Activated CD8-positive, alpha-beta T cell treated with anti-CD3 and anti-CD28 coated beads, Interleukin-2, amount 10 ng/mL, durations not matched to agents 7 days and 5 days (primary cell): ENCODE measurements at regions not wholly inside any gene's neighbourhood (a gene's known extent, or its start where the extent isn't known, plus 50 kb on each side); places are given as distances from the start of the nearest gene placed in this dataset.

Source experiments
- ATAC-seq: fragments of 150-1000 bp; cut with Tn5 transposase; one replicate; pipeline ENCODE4 v1.10.0; 2021; ENCODE audit warnings: moderate library complexity
- CTCF ChIA-PET: fragments of 350-600 bp; sonication (Branson Sonifier 250); formaldehyde crosslinking; loops from one replicate; lab custom pipeline; 2021; ENCODE audit warnings: antibody characterized with exemption; lab: Charles Lee
- POLR2A ChIA-PET: fragments of 350-600 bp; sonication (Branson Sonifier 250); formaldehyde crosslinking; loops from one replicate; lab custom pipeline; 2021; ENCODE audit warnings: antibody characterized with exemption; lab: Charles Lee
- DNase-seq: peaks from one replicate; pipeline ENCODE4 v3.0.0-alpha.2; 2020
- H3K27ac Mint-ChIP-seq: one replicate; pipeline ENCODE4 v1.8.0; 2021; ENCODE audit warnings: mild to moderate bottlenecking, mixed read lengths
- H3K27me3 Mint-ChIP-seq: one replicate; pipeline ENCODE4 v1.8.0; 2021; ENCODE audit warnings: low read depth, mixed read lengths
- H3K36me3 Mint-ChIP-seq: one replicate; pipeline ENCODE4 v1.8.0; 2021; ENCODE audit warnings: low read depth, mixed read lengths
- H3K4me1 Mint-ChIP-seq: one replicate; pipeline ENCODE4 v1.8.0; 2021; ENCODE audit warnings: low read depth, mixed read lengths
- H3K4me3 Mint-ChIP-seq: one replicate; pipeline ENCODE4 v1.8.0; 2021; ENCODE audit warnings: mild to moderate bottlenecking, mixed read lengths
- H3K9me3 Mint-ChIP-seq: one replicate; pipeline ENCODE4 v1.8.0; 2022; ENCODE audit warnings: mixed read lengths; ENCODE audit not compliant: insufficient read depth

GRCh38 chr3:95627293-95627692, 1187.1 kb upstream of the EPHA6 start:
- Mint-ChIP-seq H3K9me3 (no peaks in the 10 kb centered on the region), H3K36me3 (no peaks in the 10 kb centered on the region), H3K4me3 (no peak overlapping the region), H3K27me3 (no peaks in the 10 kb centered on the region), H3K4me1 (no peaks in the 10 kb centered on the region), H3K27ac (no peak overlapping the region)
- no peak for DNase-seq
- ChIA-PET POLR2A (no interaction called here), CTCF (no interaction called here)
- ATAC-seq: no peak

DNA sequence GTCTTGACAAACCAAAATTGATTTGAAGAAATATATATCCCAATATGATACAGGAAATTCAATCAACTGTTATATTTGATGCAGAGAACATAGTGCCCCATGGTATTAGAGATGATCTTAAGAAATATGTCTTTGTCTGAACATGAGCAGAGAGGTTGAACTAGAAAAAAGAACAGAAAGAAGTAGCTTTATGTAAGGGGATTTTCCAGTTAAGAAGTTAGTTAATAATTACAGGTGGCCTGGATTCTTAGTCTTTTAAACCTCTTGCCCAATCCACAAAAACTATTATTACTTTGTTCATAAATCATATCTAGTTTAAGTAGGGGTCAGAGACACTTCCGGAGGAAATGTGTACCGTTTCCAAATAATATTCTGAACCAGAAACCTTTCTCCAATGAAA, 1186.7 kb upstream of the EPHA6 start:
- no peak for DNase-seq
- POLR2A ChIA-PET: no interaction called here
- Mint-ChIP-seq H3K9me3 (no peaks in the 10 kb centered on the region), H3K27me3 (no peaks in the 10 kb centered on the region), H3K27ac (no peak overlapping the region), H3K4me1 (no peaks in the 10 kb centered on the region), H3K4me3 (no peak overlapping the region), H3K36me3 (no peaks in the 10 kb centered on the region)
- CTCF ChIA-PET: no interaction called here
- no peak for ATAC-seq

GRCh38 chr3:95629802-95630201, 1184.6 kb upstream of the EPHA6 start:
- Mint-ChIP-seq H3K4me1 (no peaks in the 10 kb centered on the region), H3K27me3 (no peaks in the 10 kb centered on the region), H3K27ac (no peak overlapping the region), H3K9me3 (peaks cover 3% of the 10 kb centered on the region), H3K4me3 (no peak overlapping the region), H3K36me3 (no peaks in the 10 kb centered on the region)
- ChIA-PET CTCF (no interaction called here), POLR2A (no interaction called here)
- DNase-seq (no peak), ATAC-seq (no peak)

DNA sequence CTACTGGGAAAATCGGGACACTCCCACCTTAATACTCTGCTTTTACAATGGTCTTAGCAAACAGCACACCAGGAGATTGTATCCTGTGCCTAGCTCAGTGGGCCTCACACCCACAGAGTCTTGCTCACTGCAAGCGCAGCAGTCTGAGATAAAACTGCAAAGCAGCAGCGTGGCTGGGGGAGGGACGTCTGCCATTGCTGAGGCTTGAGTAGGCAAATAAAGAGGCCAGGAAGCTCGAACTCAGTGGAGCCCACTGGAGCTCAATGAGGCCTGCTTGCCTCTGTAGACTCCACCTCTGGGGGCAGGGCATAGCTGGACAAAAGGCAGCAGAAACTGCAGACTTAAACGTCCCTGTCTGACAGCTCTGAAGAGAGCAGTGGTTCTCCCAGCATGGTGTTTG, 1169.1 kb upstream of the EPHA6 start:
- DNase-seq: no peak
- Mint-ChIP-seq H3K27me3 (no peaks in the 10 kb centered on the region), H3K4me1 (no peaks in the 10 kb centered on the region), H3K4me3 (no peak overlapping the region), H3K36me3 (no peaks in the 10 kb centered on the region), H3K27ac (no peak overlapping the region), H3K9me3 (peaks cover 22% of the 10 kb centered on the region)
- ChIA-PET POLR2A (no interaction called here), CTCF (no interaction called here)
- ATAC-seq: no peak

DNA sequence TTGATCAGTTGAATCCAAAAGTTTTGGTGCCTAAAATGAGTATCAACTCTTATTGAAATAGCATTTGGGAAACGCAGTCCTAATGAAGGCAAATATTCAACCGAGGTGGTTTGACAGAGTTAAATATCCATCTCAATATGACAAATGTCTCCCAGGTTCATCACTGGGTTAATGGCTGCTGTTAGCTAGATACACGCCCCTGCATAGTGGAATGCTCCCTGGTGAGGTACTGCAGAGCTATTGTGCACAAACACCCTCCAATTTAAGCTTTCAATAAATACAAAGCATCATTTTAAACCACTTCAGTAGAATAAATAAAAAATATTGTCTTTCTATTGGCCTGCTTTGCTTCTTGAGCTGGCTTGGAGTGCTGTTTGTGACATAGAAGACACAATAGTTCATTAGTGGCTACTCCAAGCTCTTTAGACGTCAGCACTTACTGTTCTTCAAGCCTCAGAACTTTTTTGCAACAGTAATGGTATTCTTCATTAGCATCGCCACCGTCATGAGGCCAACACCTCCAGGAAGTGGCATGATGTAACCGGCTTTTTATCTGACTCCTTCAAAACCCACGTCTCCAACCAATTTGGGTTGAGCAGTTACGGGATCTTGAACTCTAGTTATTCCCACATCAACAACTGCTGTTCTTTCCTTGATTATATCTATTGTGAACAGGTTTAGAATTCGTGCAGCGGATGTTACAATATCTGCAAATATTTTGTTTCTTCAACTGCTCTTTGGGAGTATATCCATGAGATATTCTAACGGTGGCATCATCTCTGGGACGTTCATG, 1159.6 kb upstream of the EPHA6 start:
- H3K9me3 Mint-ChIP-seq: peaks cover 5% of the 10 kb centered on the region
- no peak overlapping the region for H3K27ac Mint-ChIP-seq
- H3K4me1 Mint-ChIP-seq: no peaks in the 10 kb centered on the region
- CTCF ChIA-PET: no interaction called here
- no peak for ATAC-seq
- no peak overlapping the region for H3K4me3 Mint-ChIP-seq
- POLR2A ChIA-PET: no interaction called here
- no peaks in the 10 kb centered on the region for H3K36me3 Mint-ChIP-seq
- no peak for DNase-seq
- H3K27me3 Mint-ChIP-seq: no peaks in the 10 kb centered on the region

DNA sequence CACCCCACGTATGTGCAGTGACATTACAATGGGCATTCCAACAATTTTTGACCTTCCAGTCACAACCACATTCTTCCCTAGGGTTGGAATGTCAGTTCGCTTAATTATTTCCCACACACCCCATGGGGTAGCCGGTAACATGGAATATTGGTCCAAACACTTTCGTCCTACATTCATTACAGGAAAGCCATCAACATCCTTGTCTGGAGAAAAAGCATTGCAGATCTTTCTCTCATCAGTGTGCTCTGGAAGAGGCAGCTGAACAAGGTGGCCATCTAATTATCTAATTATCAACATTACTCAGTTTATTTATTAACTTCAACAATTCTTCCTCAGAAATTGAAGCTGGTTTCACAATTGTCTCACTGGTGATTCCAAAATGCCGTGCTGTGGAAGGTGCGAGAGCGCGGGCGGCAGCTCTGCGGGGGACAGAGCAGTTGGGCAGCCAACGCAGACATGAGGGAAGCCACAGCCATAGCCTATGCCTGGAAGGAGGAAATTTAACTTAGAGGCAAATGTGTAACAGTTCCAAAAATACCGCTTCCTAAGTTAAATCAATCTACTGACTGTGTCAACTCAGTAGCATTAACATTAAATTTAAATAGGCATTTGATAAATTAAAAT, 1158.9 kb upstream of the EPHA6 start:
- Mint-ChIP-seq H3K4me3 (no peak overlapping the region), H3K9me3 (peaks cover 10% of the 10 kb centered on the region), H3K27me3 (no peaks in the 10 kb centered on the region), H3K27ac (no peak overlapping the region), H3K36me3 (no peaks in the 10 kb centered on the region), H3K4me1 (no peaks in the 10 kb centered on the region)
- POLR2A ChIA-PET: no interaction called here
- ATAC-seq (no peak), DNase-seq (no peak)
- CTCF ChIA-PET: no interaction called here

- ChIA-PET CTCF (no interaction called here), POLR2A (no interaction called here)
- no peak for ATAC-seq
- Mint-ChIP-seq H3K27ac (no peak overlapping the region), H3K4me3 (no peak overlapping the region), H3K9me3 (no peaks in the 10 kb centered on the region), H3K36me3 (no peaks in the 10 kb centered on the region), H3K4me1 (no peaks in the 10 kb centered on the region), H3K27me3 (no peaks in the 10 kb centered on the region)
- DNase-seq: no peak
Measured at GRCh38 chr3:95670765-95671164, 1143.6 kb upstream of the EPHA6 start.

- Mint-ChIP-seq H3K27ac (no peak overlapping the region), H3K4me3 (no peak overlapping the region), H3K36me3 (no peaks in the 10 kb centered on the region), H3K27me3 (no peaks in the 10 kb centered on the region), H3K9me3 (no peaks in the 10 kb centered on the region), H3K4me1 (no peaks in the 10 kb centered on the region)
- ATAC-seq: no peak
- DNase-seq: no peak
- POLR2A ChIA-PET: no interaction called here
- CTCF ChIA-PET: no interaction called here
Measured at GRCh38 chr3:95673215-95673614, 1141.2 kb upstream of the EPHA6 start.

DNA sequence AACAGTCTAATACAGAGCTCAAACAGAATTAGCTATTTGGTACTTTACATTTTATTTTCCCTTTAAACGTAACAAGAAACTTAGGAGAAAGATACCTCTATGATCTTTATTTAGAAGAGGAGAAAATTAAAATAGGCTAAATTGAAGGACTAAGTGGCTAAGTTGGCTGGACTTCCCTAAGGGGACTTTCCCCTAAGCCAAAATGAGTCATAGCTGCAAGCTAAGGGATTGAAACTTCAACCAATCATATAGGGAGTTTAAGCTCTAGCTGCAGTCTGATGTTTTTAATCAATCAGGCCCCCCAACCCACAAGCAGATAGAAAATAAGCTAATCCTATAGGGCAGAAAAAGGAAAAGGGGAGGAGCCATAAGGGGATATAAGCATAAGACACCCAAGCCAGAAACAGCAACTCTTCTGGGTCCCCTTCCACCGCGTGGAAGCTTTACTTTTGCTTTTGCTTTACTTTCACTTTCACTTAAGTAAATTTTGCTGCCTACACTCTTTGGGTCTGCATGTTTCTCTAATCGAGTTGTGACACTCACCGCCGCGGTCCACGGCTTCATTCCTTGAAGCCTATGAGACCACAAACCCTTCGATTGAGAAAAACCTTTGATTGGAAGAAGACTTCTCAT, 1108.5 kb upstream of the EPHA6 start:
- POLR2A ChIA-PET: no interaction called here
- ATAC-seq: peak; percentile 70
- Mint-ChIP-seq H3K4me3 (peak overlapping the region; percentile 45), H3K4me1 (peaks cover 2% of the 10 kb centered on the region), H3K36me3 (no peaks in the 10 kb centered on the region), H3K9me3 (peaks cover 6% of the 10 kb centered on the region), H3K27me3 (no peaks in the 10 kb centered on the region), H3K27ac (no peak overlapping the region)
- CTCF ChIA-PET: interaction anchor here (0.7 kb wide), 1 partner anchor 141 kb away, joined by 4 read pairs; no protein-coding TSS in a partner anchor
- peak; percentile 27 for DNase-seq

GRCh38 chr3:95707268-95707667, 1107.1 kb upstream of the EPHA6 start:
- Mint-ChIP-seq H3K27me3 (no peaks in the 10 kb centered on the region), H3K4me3 (no peak overlapping the region), H3K4me1 (peaks cover 2% of the 10 kb centered on the region), H3K36me3 (no peaks in the 10 kb centered on the region), H3K9me3 (peaks cover 9% of the 10 kb centered on the region), H3K27ac (no peak overlapping the region)
- ChIA-PET POLR2A (no interaction called here), CTCF (no interaction called here)
- no peak for ATAC-seq
- no peak for DNase-seq

GRCh38 chr3:95710684-95711083, 1103.7 kb upstream of the EPHA6 start:
- Mint-ChIP-seq H3K4me1 (no peaks in the 10 kb centered on the region), H3K27ac (no peak overlapping the region), H3K36me3 (no peaks in the 10 kb centered on the region), H3K27me3 (no peaks in the 10 kb centered on the region), H3K4me3 (no peak overlapping the region), H3K9me3 (peaks cover 9% of the 10 kb centered on the region)
- DNase-seq: no peak
- CTCF ChIA-PET: no interaction called here
- ATAC-seq: no peak
- POLR2A ChIA-PET: no interaction called here

DNA sequence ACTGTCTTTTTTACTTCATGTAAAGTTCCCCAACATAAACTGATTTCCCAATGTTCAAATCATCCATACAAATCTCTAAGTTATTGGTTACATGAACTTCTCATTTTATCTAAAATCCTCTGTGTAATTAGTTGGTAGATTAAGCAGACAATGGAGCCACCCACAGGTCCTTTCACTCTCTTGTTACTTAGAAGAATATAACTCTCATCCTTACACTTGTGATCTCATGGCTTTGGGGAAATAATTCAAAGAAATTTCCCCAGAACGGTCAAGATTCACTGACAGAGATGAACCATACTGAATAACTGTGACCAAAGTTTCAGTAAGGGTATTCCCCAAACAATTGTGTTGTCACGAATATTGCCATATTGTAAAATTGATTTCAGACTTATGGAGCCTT, 1102.6 kb upstream of the EPHA6 start:
- Mint-ChIP-seq H3K36me3 (no peaks in the 10 kb centered on the region), H3K27me3 (no peaks in the 10 kb centered on the region), H3K27ac (no peak overlapping the region), H3K9me3 (peaks cover 9% of the 10 kb centered on the region), H3K4me1 (no peaks in the 10 kb centered on the region), H3K4me3 (no peak overlapping the region)
- ChIA-PET CTCF (no interaction called here), POLR2A (no interaction called here)
- ATAC-seq: no peak
- DNase-seq: no peak
